GM12874 (cell line): ENCODE measurements at regions not wholly inside any gene's neighbourhood (a gene's known extent, or its start where the extent isn't known, plus 50 kb on each side); places are given as distances from the start of the nearest gene placed in this dataset.

Source experiments
- CTCF ChIP-seq: IDR thresholded peaks from 2 replicates; pipeline ENCODE4 v1.5.1; 2011; ENCODE audit warnings: low read depth, mild to moderate bottlenecking, control low read depth, low read length, moderate library complexity; ENCODE audit not compliant: insufficient read depth

DNA sequence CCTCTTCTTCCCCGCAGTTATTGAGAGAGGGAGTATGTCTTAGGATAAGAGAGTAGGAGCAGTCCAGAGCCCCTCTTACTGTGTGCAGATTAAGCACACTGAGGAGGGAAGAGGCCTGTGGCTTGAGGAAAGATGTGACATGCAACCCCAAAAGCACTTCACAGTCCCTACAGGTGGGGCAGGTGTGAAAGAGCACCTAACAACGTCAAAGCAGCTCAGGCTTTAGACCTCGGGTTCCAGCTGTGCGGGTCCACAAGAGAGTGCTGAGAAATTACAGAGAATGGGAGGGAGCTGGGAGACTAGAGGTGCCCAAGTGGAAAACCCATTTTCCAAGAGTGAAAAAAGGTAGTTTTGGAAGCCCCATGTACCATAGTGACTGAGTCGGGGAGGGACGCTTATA is 127.6 kb downstream of the SLC25A47 start:
- no peak for TF ChIP-seq CTCF

- TF ChIP-seq CTCF, result no peak
These were observed 128.1 kb downstream of the SLC25A47 start for GRCh38 chr14:100451264-100451663.

DNA sequence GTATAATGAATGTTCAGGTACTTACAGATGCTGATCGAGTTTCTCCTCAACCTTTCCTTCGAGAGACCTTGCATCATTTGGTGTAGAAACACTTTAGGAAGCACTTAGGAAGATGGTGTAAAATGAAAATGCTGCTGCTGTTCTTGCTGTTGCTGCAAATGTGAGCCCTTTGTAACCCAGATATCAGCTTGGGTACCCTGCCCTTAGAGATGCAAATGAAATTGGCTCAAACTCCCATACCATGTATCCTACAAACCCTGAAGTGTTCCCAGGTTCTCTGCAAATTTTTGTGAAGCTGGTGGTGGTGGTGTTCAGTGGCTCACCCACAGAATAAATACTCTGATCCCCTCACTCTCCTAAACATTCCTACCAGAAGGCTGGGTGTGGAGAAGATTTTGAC is 130.8 kb downstream of the SLC25A47 start:
- TF ChIP-seq CTCF, result no peak

GRCh38 chr14:100454437-100454836 is 131.3 kb downstream of the SLC25A47 start:
- TF ChIP-seq CTCF, result no peak

DNA sequence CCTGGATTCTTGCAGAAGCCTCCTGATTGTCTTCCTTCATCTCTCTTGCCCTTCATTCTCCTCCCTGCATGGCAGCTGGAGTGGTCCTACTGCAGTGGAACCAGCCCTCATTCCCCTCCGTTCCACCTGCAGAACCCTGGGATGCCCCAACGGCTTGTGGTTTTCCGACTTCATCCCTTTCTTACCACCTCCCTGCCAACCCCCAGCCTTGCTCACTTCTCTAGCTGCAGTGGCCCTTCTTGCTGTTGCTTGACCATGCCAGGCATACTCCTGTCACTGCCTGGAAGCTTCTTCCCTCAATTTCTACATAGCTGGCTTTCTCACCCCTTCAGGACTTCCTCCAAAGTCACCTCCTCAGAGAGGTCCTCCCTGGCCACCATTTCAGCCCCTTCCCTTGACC is 123.3 kb downstream of the BEGAIN start:
- TF ChIP-seq CTCF, result no peak

GRCh38 chr14:100466111-100466856 is 120.9 kb downstream of the BEGAIN start:
- no peak for TF ChIP-seq CTCF

DNA sequence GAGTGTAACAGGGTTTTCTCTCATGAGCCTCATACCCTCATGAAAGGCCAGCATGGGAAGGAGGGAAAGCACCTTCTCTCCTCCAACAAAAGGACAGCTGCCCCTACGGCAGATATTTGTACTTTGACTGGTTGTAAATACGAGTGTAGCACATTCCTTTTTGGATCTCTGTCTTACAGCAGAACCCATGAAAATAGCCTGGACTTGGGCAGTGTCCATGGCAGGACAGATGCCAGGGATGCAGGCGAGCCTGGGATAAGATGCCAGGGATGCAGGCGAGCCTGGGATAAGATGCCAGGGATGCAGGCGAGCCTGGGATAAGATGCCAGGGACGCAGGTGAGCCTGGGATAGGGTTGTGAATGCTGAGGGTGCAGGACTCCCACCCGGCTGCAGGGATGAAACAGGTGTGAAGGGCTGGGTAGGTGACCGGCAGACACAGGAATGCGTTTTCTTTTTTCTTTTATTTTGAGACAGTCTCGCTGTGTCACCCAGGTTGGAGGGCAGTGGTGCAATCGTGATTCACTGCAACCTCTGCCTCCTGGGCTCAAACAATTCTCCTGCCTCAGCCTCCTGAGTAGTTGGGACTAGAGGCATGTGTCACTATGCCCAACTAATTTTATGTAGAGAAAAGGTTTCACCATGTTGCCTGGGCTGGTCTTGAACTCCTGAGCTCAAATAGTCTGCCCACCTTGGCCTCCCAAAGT is 120.0 kb downstream of the BEGAIN start:
- no peak for TF ChIP-seq CTCF
